GM19452 (cell line): ENCODE measurements at regions not wholly inside any gene's neighbourhood (a gene's known extent, or its start where the extent isn't known, plus 50 kb on each side); places are given as distances from the start of the nearest gene placed in this dataset.
"Not testable (repeated sequence)": the region's sequence is repeated elsewhere in the genome, so short reads cannot be mapped to it uniquely, and the experiment has no call there.

Experiments
- ATAC-seq: cut with Tn5 transposase; IDR thresholded peaks from one replicate; pipeline ENCODE4 v1.9.1; 2021; ENCODE audit not compliant: unreplicated experiment

DNA sequence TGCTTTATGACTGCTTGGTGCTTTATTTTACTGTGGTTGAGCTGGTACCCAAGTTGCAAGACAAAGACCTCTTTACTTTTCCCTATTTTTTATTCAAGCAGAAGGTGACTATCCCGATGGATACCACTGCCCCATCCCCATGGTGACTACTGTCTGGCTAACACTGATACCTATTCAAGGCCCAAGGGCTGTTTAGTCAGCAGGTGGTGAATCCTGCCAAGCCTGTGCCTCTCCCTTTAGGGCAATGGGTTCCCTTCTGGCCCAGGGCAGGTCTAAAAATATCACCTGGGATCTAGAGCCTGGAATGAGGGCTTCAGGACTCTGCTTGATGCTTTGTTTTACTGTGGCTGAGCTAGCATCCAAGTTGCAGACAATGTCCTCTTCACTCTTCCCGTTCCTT, 510.0 kb upstream of the GRAMD2B start:
- no peak for ATAC-seq

GRCh38 chr5:125914471-125914870, 508.7 kb upstream of the GRAMD2B start:
- no peak for ATAC-seq

DNA sequence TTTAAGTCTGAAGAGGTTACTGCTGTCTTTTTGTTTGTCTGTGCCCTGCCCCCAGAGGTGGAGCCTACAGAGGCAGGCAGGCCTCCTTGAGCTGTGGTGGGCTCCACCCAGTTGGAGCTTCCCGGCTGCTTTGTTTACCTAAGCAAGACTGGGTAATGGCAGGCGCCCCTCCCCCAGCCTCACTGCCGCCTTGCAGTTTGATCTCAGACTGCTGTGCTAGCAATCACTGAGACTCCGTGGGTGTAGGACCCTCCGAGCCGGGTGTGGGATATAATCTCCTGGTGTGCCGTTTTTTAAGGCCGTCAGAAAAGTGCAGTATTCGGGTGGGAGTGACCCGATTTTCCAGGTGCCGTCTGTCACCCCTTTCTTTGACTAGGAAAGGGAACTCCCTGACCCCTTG, 499.3 kb upstream of the GRAMD2B start:
- not testable (repeated sequence) for ATAC-seq

- no peak for ATAC-seq
These were observed 497.0 kb upstream of the GRAMD2B start for GRCh38 chr5:125926172-125926571.

- ATAC-seq, result no peak
These were observed 494.5 kb upstream of the GRAMD2B start for GRCh38 chr5:125928663-125929062.

DNA sequence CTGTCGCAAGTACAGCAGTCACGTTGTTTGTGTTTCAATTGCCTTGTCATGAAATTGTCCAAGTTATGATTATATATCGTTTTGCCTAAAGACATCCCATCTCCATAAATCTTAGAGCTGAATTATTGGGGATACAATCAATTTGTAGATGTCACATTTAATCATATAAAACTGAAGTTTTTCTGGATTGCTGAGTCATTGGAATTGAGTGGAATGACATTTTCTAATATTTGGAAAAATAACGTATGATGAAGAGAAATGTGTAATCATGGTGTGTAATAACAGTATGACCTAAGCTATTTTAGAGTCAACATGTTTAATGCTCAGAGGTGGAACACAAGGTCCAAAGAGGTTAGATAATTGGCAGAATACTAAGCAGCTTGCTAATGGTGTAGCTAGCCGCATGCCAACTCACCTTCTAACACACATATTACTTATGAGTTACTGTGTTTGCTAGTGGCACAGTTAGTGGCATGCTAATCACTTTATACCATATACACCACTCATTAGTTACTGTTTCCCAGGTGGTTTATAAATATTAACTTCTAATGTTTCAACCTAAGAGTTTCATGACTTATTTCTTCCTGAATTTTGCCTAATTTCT, 473.1 kb upstream of the GRAMD2B start:
- ATAC-seq, result no peak

DNA sequence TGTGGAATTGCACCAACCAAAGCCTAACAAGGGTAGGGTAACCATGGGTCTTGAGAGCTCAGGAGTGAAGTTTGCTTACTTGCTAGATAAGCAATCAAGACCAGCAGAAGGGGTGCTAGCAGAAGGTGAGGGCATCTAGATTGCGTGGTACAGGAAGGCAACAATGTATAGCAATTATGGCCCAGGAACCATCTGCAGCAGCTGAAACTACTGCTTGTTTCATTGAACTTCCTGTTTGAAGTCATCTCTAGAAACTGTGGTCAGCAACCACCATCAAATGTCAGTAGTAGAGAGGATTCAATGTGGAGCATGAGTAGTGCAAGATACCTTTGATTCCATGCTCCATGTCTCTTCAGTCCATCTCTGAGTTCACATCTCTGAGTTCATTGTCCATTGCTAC, 462.1 kb upstream of the GRAMD2B start:
- peak; percentile 99 for ATAC-seq

- ATAC-seq, result no peak
These were observed 457.6 kb upstream of the GRAMD2B start for GRCh38 chr5:125965577-125965976.

- no peak for ATAC-seq
These were observed 455.6 kb upstream of the GRAMD2B start for GRCh38 chr5:125967576-125967975.

DNA sequence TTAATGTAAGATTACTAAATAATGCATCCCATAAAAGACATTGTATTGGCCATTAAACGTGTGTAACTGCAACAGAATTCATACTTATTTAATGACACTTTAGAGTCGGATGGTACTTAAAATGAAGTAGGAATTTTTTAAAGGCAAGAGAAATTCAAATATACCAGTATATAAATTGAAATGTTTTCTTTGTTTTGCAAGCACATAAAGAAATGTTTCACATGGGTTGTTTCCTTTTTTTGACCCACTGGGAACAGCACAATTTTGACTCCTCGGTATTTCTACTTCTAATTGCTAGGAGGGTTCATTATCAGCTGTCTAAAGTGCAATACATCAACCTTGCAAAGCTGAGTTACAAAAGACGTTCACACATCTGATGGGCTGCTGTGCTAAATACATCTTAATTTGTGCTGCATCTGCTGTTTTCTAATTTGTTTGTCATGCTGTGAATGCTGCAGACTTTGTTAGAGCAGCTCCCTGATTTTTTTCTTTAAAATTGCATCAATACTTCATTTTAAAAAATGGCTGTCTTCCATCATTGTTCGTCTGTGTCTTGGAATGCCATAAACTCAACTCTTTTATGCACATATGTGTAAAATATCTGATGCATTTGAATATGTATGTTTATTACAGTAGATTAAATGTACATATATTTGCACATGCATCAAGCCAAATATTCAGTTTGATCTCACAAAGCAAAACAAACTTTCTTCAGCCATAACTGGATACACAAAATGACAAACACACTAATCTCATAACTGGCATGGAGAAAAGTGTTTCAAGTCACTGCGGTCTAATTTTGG, 454.0 kb upstream of the GRAMD2B start:
- no peak for ATAC-seq

- ATAC-seq, result no peak
These were observed 453.4 kb upstream of the GRAMD2B start for GRCh38 chr5:125969814-125970171.

GRCh38 chr5:125970631-125971307, 452.4 kb upstream of the GRAMD2B start:
- no peak for ATAC-seq

GRCh38 chr5:125972706-125973105, 450.5 kb upstream of the GRAMD2B start:
- ATAC-seq, result no peak

GRCh38 chr5:125974679-125975078, 448.5 kb upstream of the GRAMD2B start:
- ATAC-seq, result no peak

GRCh38 chr5:125976421-125977000, 446.7 kb upstream of the GRAMD2B start:
- no peak for ATAC-seq

DNA sequence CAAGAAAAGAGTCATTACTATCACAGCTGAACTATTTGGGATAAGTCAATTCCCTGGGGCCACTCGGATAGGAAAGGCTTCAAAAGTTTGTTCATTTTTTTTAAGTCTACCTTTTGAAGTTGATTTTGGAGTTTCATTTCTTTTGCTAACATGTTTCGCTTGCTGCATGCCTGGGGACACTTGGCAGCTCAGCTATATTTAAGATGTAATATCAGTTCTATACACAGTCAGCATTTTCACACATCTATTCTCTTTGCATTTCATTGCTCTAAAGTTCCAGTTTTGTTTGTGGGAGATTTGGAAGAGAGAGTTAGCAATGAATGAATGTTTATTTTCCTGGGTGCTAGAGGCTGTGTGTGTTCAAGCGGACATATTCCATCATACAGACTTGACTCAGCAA, 445.2 kb upstream of the GRAMD2B start:
- no peak for ATAC-seq

- no peak for ATAC-seq
These were observed 443.6 kb upstream of the GRAMD2B start for GRCh38 chr5:125979636-125980035.

- ATAC-seq, result no peak
These were observed 442.2 kb upstream of the GRAMD2B start for GRCh38 chr5:125981016-125981415.

DNA sequence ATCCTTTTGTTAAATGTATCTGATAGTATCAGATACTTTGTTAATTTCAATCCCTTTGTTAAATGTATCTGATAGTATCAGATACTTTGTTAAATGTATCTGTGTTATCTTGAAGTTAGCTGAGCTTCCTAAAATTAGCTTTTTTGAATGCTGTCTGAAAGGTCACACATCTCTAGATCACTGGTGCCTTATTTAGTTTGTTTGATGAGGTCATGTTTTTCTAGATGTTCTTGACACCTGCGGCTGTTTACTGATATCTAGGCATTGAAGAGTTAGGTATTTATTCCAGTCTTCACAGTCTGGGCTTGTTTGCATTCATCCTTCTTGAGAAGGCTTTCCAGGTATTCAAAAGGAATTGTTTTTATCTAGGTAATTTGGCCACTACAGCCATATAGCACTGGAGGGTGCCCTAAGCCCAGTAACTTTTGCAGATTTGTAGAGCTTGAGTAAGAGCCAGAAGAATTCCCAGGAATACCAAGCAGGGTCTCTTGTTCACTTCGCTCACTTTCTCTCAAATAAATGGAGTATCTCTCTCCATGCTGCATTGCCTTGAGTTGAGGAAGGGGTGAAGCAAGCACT, 435.4 kb upstream of the GRAMD2B start:
- no peak for ATAC-seq

DNA sequence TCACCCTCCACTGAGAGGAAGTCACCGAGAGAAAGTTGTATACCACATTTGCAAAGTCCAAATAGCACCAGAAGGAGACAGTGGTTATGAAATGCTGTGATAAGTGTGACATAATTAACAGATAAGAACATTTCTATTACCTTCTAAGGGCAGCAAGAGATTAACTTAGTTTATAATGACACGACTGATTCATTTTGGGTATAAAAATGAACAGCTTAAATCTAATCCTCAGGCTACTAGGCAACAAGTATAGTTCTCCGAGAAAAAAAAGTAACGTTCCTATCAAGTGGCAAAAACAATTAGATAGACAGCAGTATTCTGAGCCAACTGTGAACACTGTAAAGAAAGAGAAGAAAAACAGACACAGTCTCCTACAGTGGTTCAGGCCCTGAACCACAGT, 431.2 kb upstream of the GRAMD2B start:
- ATAC-seq, result no peak

DNA sequence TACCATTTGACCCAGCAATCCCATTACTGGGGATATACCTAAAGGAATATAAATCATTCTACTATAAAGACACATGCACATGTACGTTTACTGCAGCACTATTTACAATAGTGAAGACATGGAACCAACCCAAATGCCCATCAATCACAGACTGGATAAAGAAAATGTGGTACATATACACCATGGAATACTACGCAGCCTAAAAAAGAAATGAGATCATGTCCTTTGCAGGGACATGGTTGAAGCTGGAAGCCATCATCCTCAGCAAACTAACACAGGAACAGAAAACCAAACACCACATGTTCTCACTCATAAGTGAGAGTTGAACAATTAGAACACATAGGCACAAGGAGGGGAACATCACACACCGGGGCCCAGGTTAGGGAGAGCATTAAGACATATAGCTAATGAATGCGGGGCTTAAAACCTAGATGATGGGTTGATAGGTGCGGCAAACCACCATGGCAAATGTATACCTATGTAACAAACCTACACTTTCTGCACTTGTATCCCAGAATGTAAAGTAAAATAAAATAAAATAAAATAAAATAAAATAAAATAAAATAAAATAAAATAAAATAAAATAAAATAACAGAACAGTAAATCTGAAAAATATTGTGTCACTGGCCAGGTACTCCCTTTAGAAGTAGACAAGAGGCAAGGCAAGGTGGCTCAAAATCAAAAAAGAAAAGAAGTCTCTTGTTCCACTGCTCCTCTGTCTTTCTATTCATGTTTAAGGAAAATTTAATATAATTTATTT, 423.8 kb upstream of the GRAMD2B start:
- not testable (repeated sequence) for ATAC-seq
